Endothelial cell of umbilical vein (primary cell): ENCODE measurements at regions not wholly inside any gene's neighbourhood (a gene's known extent, or its start where the extent isn't known, plus 50 kb on each side); places are given as distances from the start of the nearest gene placed in this dataset.
"Not testable (repeated sequence)": the region's sequence is repeated elsewhere in the genome, so short reads cannot be mapped to it uniquely, and the experiment has no call there.

Source experiments
- BruUV-seq: library from RNA; stranded (reverse); fragments of 400-500 nt; replicated peaks from 2 replicates; lab custom pipeline; 2021; lab: Mats Ljungman, UMichigan
- CTCF ChIA-PET: fragments of 300-600, 350-600 bp; sonication (Branson Sonifier 250); formaldehyde crosslinking; loops from one replicate; lab custom pipeline; 2021; ENCODE audit warnings: antibody characterized with exemption, inconsistent platforms; lab: Charles Lee
- POLR2A ChIA-PET: fragments of 300-600, 350-600 bp; sonication (Branson Sonifier 250); formaldehyde crosslinking; loops from one replicate; lab custom pipeline; 2021; ENCODE audit warnings: antibody characterized with exemption, inconsistent platforms; lab: Charles Lee
- DNase-seq: peaks from one replicate; pipeline ENCODE4 v3.0.0-alpha.2; 2011; ENCODE audit warnings: low read depth, low spot score
- FAIRE-seq: peaks from 2 replicates; lab custom pipeline; 2011; peaks lifted over from hg19 to GRCh38; lab: Jason Lieb, UNC
- H2AFZ ChIP-seq: 2 replicates; pipeline ENCODE4 v1.6.0; 2012; ENCODE audit warnings: low read depth, low read length, control low read depth, inconsistent platforms
- H3K27ac ChIP-seq: 2 replicates; pipeline ENCODE4 v1.5.1; 2011; ENCODE audit warnings: low read depth, mild to moderate bottlenecking, control low read depth, low read length, moderate library complexity; ENCODE audit not compliant: insufficient read depth
- H3K27me3 ChIP-seq, 2 experiments: 2 replicates each; pipeline versions ENCODE4 v1.6.0 to v1.6.1; 2011; ENCODE audit warnings: low read length in 2 of 2, mixed read lengths in 1 of 2; ENCODE audit not compliant: control insufficient read depth in 2 of 2, insufficient read depth in 2 of 2
- H3K36me3 ChIP-seq, 2 experiments: 2 replicates in 1 of 2; 3 replicates in 1 of 2; pipeline ENCODE4 v1.5.1; 2011; ENCODE audit warnings: low read length in 2 of 2, mild to moderate bottlenecking in 1 of 2, moderate library complexity in 1 of 2; ENCODE audit not compliant: control insufficient read depth in 2 of 2, insufficient read depth in 2 of 2; ENCODE audit errors: extremely low read depth in 1 of 2
- H3K4me1 ChIP-seq: 3 replicates; pipeline ENCODE4 v1.5.1; 2011; ENCODE audit warnings: mild to moderate bottlenecking, low read length; ENCODE audit not compliant: control insufficient read depth, insufficient read depth; ENCODE audit errors: extremely low read depth
- H3K4me2 ChIP-seq: 2 replicates; pipeline ENCODE4 v1.6.1; 2011; ENCODE audit warnings: low read length, control low read depth, mixed read lengths; ENCODE audit not compliant: insufficient read depth
- H3K4me3 ChIP-seq, 3 experiments: fragments of 200-600 bp in 1 of 3; sonication (generic), shearing (Covaris generic) in 1 of 3; replicated peaks in 1 of 3; 2 replicates each; pipeline ENCODE4 v1.5.1; 2011 to 2016; ENCODE audit warnings: control low read depth in 3 of 3, low read length in 3 of 3, mild to moderate bottlenecking in 2 of 3, inconsistent platforms in 1 of 3, low read depth in 1 of 3, moderate library complexity in 1 of 3; ENCODE audit not compliant: insufficient read depth in 1 of 3
- H3K79me2 ChIP-seq: 2 replicates; pipeline ENCODE4 v1.6.0; 2012; ENCODE audit warnings: low read length, inconsistent platforms; ENCODE audit not compliant: control insufficient read depth, insufficient read depth
- H3K9ac ChIP-seq: replicated peaks from 2 replicates; pipeline ENCODE3; 2011; ENCODE audit warnings: low read length, control low read depth; ENCODE audit not compliant: insufficient read depth; ENCODE audit errors: extremely low read depth
- H3K9me1 ChIP-seq: replicated peaks from 3 replicates; pipeline ENCODE4 v1.6.0; 2011; ENCODE audit warnings: mild to moderate bottlenecking, low read length; ENCODE audit not compliant: control insufficient read depth, insufficient read depth; ENCODE audit errors: extremely low read depth
- H3K9me3 ChIP-seq: replicated peaks from 2 replicates; pipeline ENCODE4 v1.5.1; 2012; ENCODE audit warnings: low read length, inconsistent platforms; ENCODE audit not compliant: control insufficient read depth, insufficient read depth
- H4K20me1 ChIP-seq: replicated peaks from 2 replicates; pipeline ENCODE3; 2011; ENCODE audit warnings: mild to moderate bottlenecking, low read length; ENCODE audit not compliant: control insufficient read depth, insufficient read depth; ENCODE audit errors: extremely low read depth
- CTCF ChIP-seq, 2 donors: IDR thresholded peaks; 1 replicate in 1 of 2; 2 replicates in 1 of 2; pipeline ENCODE4 v1.5.1; 2011; ENCODE audit warnings: low read length in 2 of 2, mild to moderate bottlenecking in 2 of 2, moderate library complexity in 2 of 2, control low read depth in 1 of 2, inconsistent platforms in 1 of 2, low read depth in 1 of 2; ENCODE audit not compliant: insufficient read depth in 1 of 2; ENCODE audit errors: extremely low read depth in 1 of 2
- EZH2 ChIP-seq: IDR thresholded peaks from 2 replicates; pipeline ENCODE4 v1.6.1; 2012; ENCODE audit warnings: borderline replicate concordance, low read depth, mild to moderate bottlenecking, moderate library complexity, low read length, inconsistent platforms; ENCODE audit not compliant: severe bottlenecking
- FOS ChIP-seq: IDR thresholded peaks from 2 replicates; pipeline ENCODE4 v1.6.1; 2011; ENCODE audit warnings: mild to moderate bottlenecking, low read length, moderate library complexity, borderline replicate concordance; ENCODE audit not compliant: insufficient read depth
- GATA2 ChIP-seq: IDR thresholded peaks from 2 replicates; pipeline ENCODE4 v1.7.0; 2011; ENCODE audit warnings: low read depth, mild to moderate bottlenecking, moderate library complexity, mixed read lengths, low read length; ENCODE audit not compliant: insufficient read length, insufficient read depth
- JUN ChIP-seq: IDR thresholded peaks from 2 replicates; pipeline ENCODE4 v1.6.1; 2011; ENCODE audit warnings: borderline replicate concordance, low read depth; ENCODE audit not compliant: insufficient read length, insufficient read depth
- MAX ChIP-seq: IDR thresholded peaks from 2 replicates; pipeline ENCODE4 v1.6.1; 2011; ENCODE audit not compliant: insufficient read depth, insufficient read length
- MYC ChIP-seq: IDR thresholded peaks from one replicate; pipeline ENCODE4 v1.6.1; 2011; ENCODE audit warnings: mild to moderate bottlenecking, low read depth, low read length
- POLR2A ChIP-seq: IDR thresholded peaks from 2 replicates; pipeline ENCODE4 v1.6.1; 2012; ENCODE audit warnings: low read depth, mild to moderate bottlenecking, control low read depth, low read length
- POLR2AphosphoS5 ChIP-seq: IDR thresholded peaks from 2 replicates; pipeline ENCODE4 v1.6.1; 2012; ENCODE audit warnings: low read depth, mild to moderate bottlenecking, control low read depth, low read length, moderate library complexity; ENCODE audit not compliant: insufficient read depth
- dilution Hi-C: fragments of 300-500 bp; cut with MboI; formaldehyde crosslinking; loops from one replicate; pipeline ENCODE4 v1.15.0; 2019; ENCODE audit warnings: low sequenced_read_pairs; ENCODE audit not compliant: extremely low pct_ligation_motif_present
- intact Hi-C: fragments of 100-400 bp; cut with micrococcal nuclease; formaldehyde crosslinking; loops from one replicate; pipeline ENCODE4 v1.10.0; 2022

GRCh38 chr20:17891131-17891530 is 77.5 kb downstream of the SNX5 start:
- H3K9me1 ChIP-seq, H3K9me3 ChIP-seq, dilution Hi-C loops, H3K4me3 ChIP-seq, H3K27me3 ChIP-seq, DNase-seq, FAIRE-seq, H4K20me1 ChIP-seq, H3K79me2 ChIP-seq, H2AFZ ChIP-seq, BruUV-seq, H3K4me2 ChIP-seq, H3K36me3 ChIP-seq, H3K9ac ChIP-seq, H3K27ac ChIP-seq, POLR2A ChIA-PET, intact Hi-C loops: not testable (repeated sequence)
- peaks cover 14% of the 10 kb centered on the region for H3K4me1 ChIP-seq
- CTCF ChIA-PET: interaction anchor here (0.6 to 1.1 kb wide), 2 partner anchors 17 to 209 kb away, joined by 3 to 6 read pairs; partner anchors contain the start of gene RRBP1

- Histone ChIP-seq H3K27me3 (no peaks in the 10 kb centered on the region), H3K4me3 (no peak overlapping the region), H3K4me1 (peaks cover 11% of the 10 kb centered on the region), H3K79me2 (no peaks in the 10 kb centered on the region), H3K4me2 (no peak overlapping the region), H3K36me3 (no peaks in the 10 kb centered on the region), H2AFZ (no peak overlapping the region), H3K27ac (no peak overlapping the region), H4K20me1 (no peaks in the 10 kb centered on the region), H3K9me1 (no peaks in the 10 kb centered on the region), H3K9ac (no peak overlapping the region), H3K9me3 (no peaks in the 10 kb centered on the region)
- POLR2A ChIA-PET: no interaction called here
- dilution Hi-C loops: no loop called here
- CTCF ChIA-PET: interaction anchor here (0.6 to 1.1 kb wide), 2 partner anchors 17 to 208 kb away, joined by 3 to 6 read pairs; partner anchors contain the start of gene RRBP1
- intact Hi-C loops: no loop called here
- DNase-seq (no peak), FAIRE-seq (no peak)
- no TSS peak for BruUV-seq
- TF ChIP-seq MAX (no peak), MYC (no peak), EZH2 (no peak), POLR2A (no peak), GATA2 (no peak), FOS (no peak), CTCF (IDR thresholded peaks at IDR 0.05; ENCODE audit: extremely low read depth in 1 of 2, insufficient read depth in 1 of 2, low read depth in 1 of 2, low read length in 2 of 2) (no peak), JUN (no peak), POLR2AphosphoS5 (no peak)
Observed at GRCh38 chr20:17890330-17890729, 78.3 kb downstream of the SNX5 start.
